ENCODE measurements at regions not wholly inside any gene's neighbourhood (a gene's known extent, or its start where the extent isn't known, plus 50 kb on each side); places are given as distances from the start of the nearest gene placed in this dataset.

GRCh38 chr11:116519499-116519898 is 253.3 kb downstream of the BUD13 start:
- H3K23ac ChIP-seq (ENCODE audit: low read depth, low read length, poor library complexity): no peak overlapping the region
- H3K9me3 ChIP-seq (replicated peaks in 1 of 2; ENCODE audit: control insufficient read depth in 2 of 2, insufficient read depth in 1 of 2, low read depth in 1 of 2, low read length in 2 of 2): no peaks in the 10 kb centered on the region
- H2BK12ac ChIP-seq (ENCODE audit: low read length): no peak overlapping the region
- H3K36me3 ChIP-seq (replicated peaks in 1 of 2; ENCODE audit: control insufficient read depth in 2 of 2, insufficient read depth in 2 of 2, low read length in 2 of 2): no peaks in the 10 kb centered on the region
- H2BK5ac ChIP-seq (ENCODE audit: low read length): no peak overlapping the region
- H2AFZ ChIP-seq (ENCODE audit: low read length): no peak overlapping the region
- no peak overlapping the region for H3K4me3 ChIP-seq (ENCODE audit: low read length in 2 of 2)
- H3K79me1 ChIP-seq (ENCODE audit: low read depth, low read length): no peaks in the 10 kb centered on the region
- no peak overlapping the region for H3K18ac ChIP-seq (ENCODE audit: low read length)
- no peak for DNase-seq (ENCODE audit: low spot score)
- no peak overlapping the region for H3K4me2 ChIP-seq (ENCODE audit: insufficient read depth, low read length, poor library complexity, severe bottlenecking)
- H3K27ac ChIP-seq (replicated peaks; ENCODE audit: low read length): no peak overlapping the region
- no CpG with 5 or more reads among the region's 5 CpGs for WGBS, 2 donors (ENCODE audit: extremely low coverage in 2 of 2, insufficient read length in 2 of 2, insufficient replicate concordance in 1 of 2)
- no peaks in the 10 kb centered on the region for H3K27me3 ChIP-seq (ENCODE audit: control insufficient read depth in 3 of 3, insufficient read depth in 3 of 3, low read depth in 1 of 3, low read length in 3 of 3)
- H3K14ac ChIP-seq (ENCODE audit: low read length): no peak overlapping the region
- H2BK15ac ChIP-seq (ENCODE audit: low read length): no peak overlapping the region
- H3K9ac ChIP-seq (ENCODE audit: low read depth, low read length, poor library complexity): no peak overlapping the region
- H3K4me1 ChIP-seq (ENCODE audit: control insufficient read depth in 2 of 2, insufficient read depth in 1 of 2, low read depth in 1 of 2, low read length in 2 of 2): no peaks in the 10 kb centered on the region
- H3K4ac ChIP-seq (ENCODE audit: low read length): no peak overlapping the region
- no peak overlapping the region for H2BK120ac ChIP-seq (ENCODE audit: low read depth, low read length)
- H4K91ac ChIP-seq (ENCODE audit: low read depth, low read length, poor library complexity): no peak overlapping the region
- H4K8ac ChIP-seq (ENCODE audit: low read depth, low read length): no peak overlapping the region
- H2AK5ac ChIP-seq (ENCODE audit: low read depth, low read length): no peak overlapping the region

- no peak overlapping the region for H3K27ac ChIP-seq (replicated peaks; ENCODE audit: low read length)
- no peaks in the 10 kb centered on the region for H3K4me1 ChIP-seq (ENCODE audit: control insufficient read depth in 2 of 2, insufficient read depth in 1 of 2, low read depth in 1 of 2, low read length in 2 of 2)
- no peak overlapping the region for H2BK5ac ChIP-seq (ENCODE audit: low read length)
- no peak overlapping the region for H2AK5ac ChIP-seq (ENCODE audit: low read depth, low read length)
- no peak overlapping the region for H2BK12ac ChIP-seq (ENCODE audit: low read length)
- H4K91ac ChIP-seq (ENCODE audit: low read depth, low read length, poor library complexity): no peak overlapping the region
- H4K8ac ChIP-seq (ENCODE audit: low read depth, low read length): no peak overlapping the region
- DNase-seq (ENCODE audit: low spot score): no peak
- no peaks in the 10 kb centered on the region for H3K9me3 ChIP-seq (replicated peaks in 1 of 2; ENCODE audit: control insufficient read depth in 2 of 2, insufficient read depth in 1 of 2, low read depth in 1 of 2, low read length in 2 of 2)
- no peak overlapping the region for H3K4me3 ChIP-seq (ENCODE audit: low read length in 2 of 2)
- H2BK120ac ChIP-seq (ENCODE audit: low read depth, low read length): no peak overlapping the region
- no peak overlapping the region for H3K9ac ChIP-seq (ENCODE audit: low read depth, low read length, poor library complexity)
- no peak overlapping the region for H3K4me2 ChIP-seq (ENCODE audit: insufficient read depth, low read length, poor library complexity, severe bottlenecking)
- WGBS, 2 donors (ENCODE audit: extremely low coverage in 2 of 2, insufficient read length in 2 of 2, insufficient replicate concordance in 1 of 2): no CpG with 5 or more reads among the region's 10 CpGs
- H2BK15ac ChIP-seq (ENCODE audit: low read length): no peak overlapping the region
- H3K79me1 ChIP-seq (ENCODE audit: low read depth, low read length): no peaks in the 10 kb centered on the region
- no peak overlapping the region for H2AFZ ChIP-seq (ENCODE audit: low read length)
- no peak overlapping the region for H3K23ac ChIP-seq (ENCODE audit: low read depth, low read length, poor library complexity)
- H3K27me3 ChIP-seq (ENCODE audit: control insufficient read depth in 3 of 3, insufficient read depth in 3 of 3, low read depth in 1 of 3, low read length in 3 of 3): no peaks in the 10 kb centered on the region
- no peaks in the 10 kb centered on the region for H3K36me3 ChIP-seq (replicated peaks in 1 of 2; ENCODE audit: control insufficient read depth in 2 of 2, insufficient read depth in 2 of 2, low read length in 2 of 2)
- H3K18ac ChIP-seq (ENCODE audit: low read length): no peak overlapping the region
- H3K4ac ChIP-seq (ENCODE audit: low read length): no peak overlapping the region
- H3K14ac ChIP-seq (ENCODE audit: low read length): no peak overlapping the region
Measured at GRCh38 chr11:116518141-116518540, 254.6 kb downstream of the BUD13 start.

DNA sequence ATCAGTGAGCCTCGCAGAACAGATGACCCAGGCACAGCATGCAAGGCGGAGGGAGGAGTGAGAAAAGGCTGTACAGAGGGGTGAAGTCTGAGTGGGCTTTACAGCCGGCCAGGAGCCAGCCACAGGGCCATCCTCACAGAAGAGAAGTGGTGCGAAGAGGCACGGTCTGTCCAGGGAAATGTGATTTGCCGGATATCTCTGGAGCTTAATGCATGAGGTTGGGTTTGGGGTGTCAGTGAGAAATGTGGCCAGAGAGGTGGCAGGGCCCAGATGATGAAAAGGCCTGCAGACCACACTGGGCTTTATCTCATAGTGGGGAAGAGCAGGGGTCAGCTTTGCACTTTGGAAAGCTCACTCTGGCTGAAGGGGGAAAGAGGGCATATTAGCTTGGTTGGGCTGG is 255.2 kb downstream of the BUD13 start:
- Histone ChIP-seq H2BK15ac (ENCODE audit: low read length) (no peak overlapping the region), H3K36me3 (replicated peaks in 1 of 2; ENCODE audit: control insufficient read depth in 2 of 2, insufficient read depth in 2 of 2, low read length in 2 of 2) (no peaks in the 10 kb centered on the region), H3K4me3 (ENCODE audit: low read length in 2 of 2) (no peak overlapping the region), H3K79me1 (ENCODE audit: low read depth, low read length) (no peaks in the 10 kb centered on the region), H3K4me1 (ENCODE audit: control insufficient read depth in 2 of 2, insufficient read depth in 1 of 2, low read depth in 1 of 2, low read length in 2 of 2) (no peaks in the 10 kb centered on the region), H4K8ac (ENCODE audit: low read depth, low read length) (no peak overlapping the region), H3K23ac (ENCODE audit: low read depth, low read length, poor library complexity) (peak overlapping the region; percentile 39), H4K91ac (ENCODE audit: low read depth, low read length, poor library complexity) (no peak overlapping the region), H2BK5ac (ENCODE audit: low read length) (no peak overlapping the region), H3K27ac (replicated peaks; ENCODE audit: low read length) (no peak overlapping the region), H3K9me3 (replicated peaks in 1 of 2; ENCODE audit: control insufficient read depth in 2 of 2, insufficient read depth in 1 of 2, low read depth in 1 of 2, low read length in 2 of 2) (no peaks in the 10 kb centered on the region), H2BK12ac (ENCODE audit: low read length) (peak overlapping the region; percentile 43), H3K14ac (ENCODE audit: low read length) (no peak overlapping the region), H2AK5ac (ENCODE audit: low read depth, low read length) (no peak overlapping the region), H2AFZ (ENCODE audit: low read length) (no peak overlapping the region), H3K27me3 (ENCODE audit: control insufficient read depth in 3 of 3, insufficient read depth in 3 of 3, low read depth in 1 of 3, low read length in 3 of 3) (no peaks in the 10 kb centered on the region), H3K18ac (ENCODE audit: low read length) (no peak overlapping the region), H3K9ac (ENCODE audit: low read depth, low read length, poor library complexity) (no peak overlapping the region), H2BK120ac (ENCODE audit: low read depth, low read length) (no peak overlapping the region), H3K4ac (ENCODE audit: low read length) (no peak overlapping the region), H3K4me2 (ENCODE audit: insufficient read depth, low read length, poor library complexity, severe bottlenecking) (no peak overlapping the region)
- WGBS, 2 donors (ENCODE audit: extremely low coverage in 2 of 2, insufficient read length in 2 of 2, insufficient replicate concordance in 1 of 2): no CpG with 5 or more reads among the region's 6 CpGs
- DNase-seq (ENCODE audit: low spot score): no peak

GRCh38 chr11:116517077-116517476 is 255.7 kb downstream of the BUD13 start:
- DNase-seq (ENCODE audit: low spot score): no peak
- Histone ChIP-seq H4K91ac (ENCODE audit: low read depth, low read length, poor library complexity) (no peak overlapping the region), H2AFZ (ENCODE audit: low read length) (no peak overlapping the region), H3K14ac (ENCODE audit: low read length) (no peak overlapping the region), H3K23ac (ENCODE audit: low read depth, low read length, poor library complexity) (no peak overlapping the region), H3K4ac (ENCODE audit: low read length) (no peak overlapping the region), H4K8ac (ENCODE audit: low read depth, low read length) (no peak overlapping the region), H3K36me3 (replicated peaks in 1 of 2; ENCODE audit: control insufficient read depth in 2 of 2, insufficient read depth in 2 of 2, low read length in 2 of 2) (no peaks in the 10 kb centered on the region), H3K27ac (replicated peaks; ENCODE audit: low read length) (no peak overlapping the region), H3K4me3 (ENCODE audit: low read length in 2 of 2) (no peak overlapping the region), H2BK120ac (ENCODE audit: low read depth, low read length) (no peak overlapping the region), H3K27me3 (ENCODE audit: control insufficient read depth in 3 of 3, insufficient read depth in 3 of 3, low read depth in 1 of 3, low read length in 3 of 3) (no peaks in the 10 kb centered on the region), H2BK15ac (ENCODE audit: low read length) (no peak overlapping the region), H3K9ac (ENCODE audit: low read depth, low read length, poor library complexity) (no peak overlapping the region), H2AK5ac (ENCODE audit: low read depth, low read length) (no peak overlapping the region), H3K9me3 (replicated peaks in 1 of 2; ENCODE audit: control insufficient read depth in 2 of 2, insufficient read depth in 1 of 2, low read depth in 1 of 2, low read length in 2 of 2) (no peaks in the 10 kb centered on the region), H3K4me2 (ENCODE audit: insufficient read depth, low read length, poor library complexity, severe bottlenecking) (no peak overlapping the region), H2BK12ac (ENCODE audit: low read length) (no peak overlapping the region), H2BK5ac (ENCODE audit: low read length) (no peak overlapping the region), H3K18ac (ENCODE audit: low read length) (no peak overlapping the region), H3K79me1 (ENCODE audit: low read depth, low read length) (no peaks in the 10 kb centered on the region), H3K4me1 (ENCODE audit: control insufficient read depth in 2 of 2, insufficient read depth in 1 of 2, low read depth in 1 of 2, low read length in 2 of 2) (no peaks in the 10 kb centered on the region)
- no CpG with 5 or more reads among the region's 4 CpGs for WGBS, 2 donors (ENCODE audit: extremely low coverage in 2 of 2, insufficient read length in 2 of 2, insufficient replicate concordance in 1 of 2)

Data from neuronal stem cell (in vitro differentiated cells).